KMS-11 (cell line): ENCODE measurements at regions not wholly inside any gene's neighbourhood (a gene's known extent, or its start where the extent isn't known, plus 50 kb on each side); places are given as distances from the start of the nearest gene placed in this dataset.

Experiments used
- H2AFZ ChIP-seq: fragments of 200-600 bp; sonication (generic); 2 replicates; pipeline ENCODE4 v1.6.1; 2016; ENCODE audit warnings: antibody characterized with exemption, mixed run types, low read depth
- H3K27ac ChIP-seq: fragments of 200-600 bp; sonication (generic); 2 replicates; pipeline ENCODE4 v1.6.1; 2016; ENCODE audit warnings: mild to moderate bottlenecking, mixed run types
- H3K27me3 ChIP-seq: fragments of 200-600 bp; sonication (generic); 2 replicates; pipeline ENCODE4 v1.6.1; 2017; ENCODE audit warnings: mild to moderate bottlenecking, low read depth, mixed run types, moderate library complexity; ENCODE audit not compliant: insufficient read depth
- H3K36me3 ChIP-seq: fragments of 200-600 bp; sonication (generic); 2 replicates; pipeline ENCODE4 v1.6.1; 2017; ENCODE audit warnings: mild to moderate bottlenecking, mixed run types; ENCODE audit not compliant: insufficient read depth
- H3K4me1 ChIP-seq: fragments of 200-600 bp; sonication (generic); 2 replicates; pipeline ENCODE4 v1.6.1; 2016; ENCODE audit warnings: mild to moderate bottlenecking, low read depth, mixed run types; ENCODE audit not compliant: poor library complexity, severe bottlenecking
- H3K4me2 ChIP-seq: fragments of 200-600 bp; sonication (generic); 2 replicates; pipeline ENCODE4 v1.7.0; 2016; ENCODE audit warnings: mild to moderate bottlenecking, mixed run types
- H3K4me3 ChIP-seq: fragments of 200-600 bp; sonication (generic); IDR thresholded peaks from 2 replicates; pipeline ENCODE4 v1.6.1; 2017; ENCODE audit warnings: low read depth, low read length, mixed read lengths; ENCODE audit not compliant: insufficient read depth
- H3K79me2 ChIP-seq: fragments of 200-600 bp; sonication (generic); 2 replicates; pipeline ENCODE4 v1.6.1; 2016; ENCODE audit warnings: low read depth, mixed run types; ENCODE audit not compliant: insufficient read depth
- H3K9ac ChIP-seq: fragments of 200-600 bp; sonication (generic); 2 replicates; pipeline ENCODE4 v1.6.1; 2016; ENCODE audit warnings: mild to moderate bottlenecking, mixed run types
- H4K20me1 ChIP-seq: fragments of 200-600 bp; sonication (generic); 2 replicates; pipeline ENCODE4 v1.6.1; 2016; ENCODE audit warnings: mild to moderate bottlenecking, mixed run types; ENCODE audit not compliant: insufficient read depth
- CTCF ChIP-seq: fragments of 200-600 bp; sonication (generic); conservative IDR thresholded peaks from 2 replicates; pipeline ENCODE4 v1.6.1; 2017; ENCODE audit warnings: low read depth, mild to moderate bottlenecking, antibody characterized with exemption, low read length, moderate library complexity, mixed read lengths

GRCh38 chr2:220275454-220275853 is 648.0 kb downstream of the SLC4A3 start:
- H3K36me3 ChIP-seq: no peaks in the 10 kb centered on the region
- no peak for TF ChIP-seq CTCF
- H4K20me1 ChIP-seq: no peaks in the 10 kb centered on the region
- H3K79me2 ChIP-seq: no peaks in the 10 kb centered on the region
- H3K27me3 ChIP-seq: no peaks in the 10 kb centered on the region
- H3K4me3 ChIP-seq: no peak overlapping the region
- H3K4me1 ChIP-seq: no peaks in the 10 kb centered on the region
- no peak overlapping the region for H3K4me2 ChIP-seq
- no peak overlapping the region for H2AFZ ChIP-seq
- no peak overlapping the region for H3K9ac ChIP-seq
- no peak overlapping the region for H3K27ac ChIP-seq

- no peak overlapping the region for H3K9ac ChIP-seq
- H3K27me3 ChIP-seq: no peaks in the 10 kb centered on the region
- H2AFZ ChIP-seq: no peak overlapping the region
- H4K20me1 ChIP-seq: no peaks in the 10 kb centered on the region
- H3K4me1 ChIP-seq: no peaks in the 10 kb centered on the region
- no peak overlapping the region for H3K4me3 ChIP-seq
- H3K4me2 ChIP-seq: no peak overlapping the region
- no peak overlapping the region for H3K27ac ChIP-seq
- H3K79me2 ChIP-seq: no peaks in the 10 kb centered on the region
- H3K36me3 ChIP-seq: no peaks in the 10 kb centered on the region
- no peak for TF ChIP-seq CTCF
Observed at GRCh38 chr2:220276741-220277444, 649.5 kb downstream of the SLC4A3 start.

- H3K27me3 ChIP-seq: no peaks in the 10 kb centered on the region
- no peak for TF ChIP-seq CTCF
- no peak overlapping the region for H2AFZ ChIP-seq
- H3K4me2 ChIP-seq: no peak overlapping the region
- no peaks in the 10 kb centered on the region for H3K79me2 ChIP-seq
- no peak overlapping the region for H3K9ac ChIP-seq
- no peaks in the 10 kb centered on the region for H4K20me1 ChIP-seq
- no peaks in the 10 kb centered on the region for H3K36me3 ChIP-seq
- H3K4me3 ChIP-seq: no peak overlapping the region
- no peak overlapping the region for H3K27ac ChIP-seq
- H3K4me1 ChIP-seq: no peaks in the 10 kb centered on the region
Observed at GRCh38 chr2:220277445-220277975, 650.1 kb downstream of the SLC4A3 start.

- Histone ChIP-seq H3K27me3 (no peaks in the 10 kb centered on the region), H3K4me2 (no peak overlapping the region), H3K9ac (no peak overlapping the region), H2AFZ (no peak overlapping the region), H3K36me3 (no peaks in the 10 kb centered on the region), H3K4me3 (no peak overlapping the region), H3K27ac (no peak overlapping the region), H4K20me1 (no peaks in the 10 kb centered on the region), H3K79me2 (no peaks in the 10 kb centered on the region), H3K4me1 (no peaks in the 10 kb centered on the region)
- no peak for TF ChIP-seq CTCF
Observed at GRCh38 chr2:220278022-220278421, 650.6 kb downstream of the SLC4A3 start.
